DMS153 treated with DMSO at 0.1 percent for 48 hours (cell line): ENCODE measurements at regions not wholly inside any gene's neighbourhood (a gene's known extent, or its start where the extent isn't known, plus 50 kb on each side); places are given as distances from the start of the nearest gene placed in this dataset.
"Not testable (repeated sequence)": the region's sequence is repeated elsewhere in the genome, so short reads cannot be mapped to it uniquely, and the experiment has no call there.

Experiments
- DNase-seq: peaks from one replicate; lab custom pipeline; 2025; ENCODE audit not compliant: unreplicated experiment; lab: John Stamatoyannopoulos, UW

GRCh38 chr1:25171013-25171412 lies 61.3 kb downstream of the SYF2 start:
- DNase-seq = not testable (repeated sequence)

- no peak for DNase-seq
These were observed 61.9 kb downstream of the SYF2 start for GRCh38 chr1:25170439-25170838.

GRCh38 chr1:25169610-25170009 lies 62.7 kb downstream of the SYF2 start:
- no peak for DNase-seq

GRCh38 chr1:25169168-25169567 lies 63.1 kb downstream of the SYF2 start:
- DNase-seq = no peak

GRCh38 chr1:25168193-25169071 lies 63.9 kb downstream of the SYF2 start:
- no peak for DNase-seq

- no peak for DNase-seq
These were observed 64.8 kb downstream of the SYF2 start for GRCh38 chr1:25167269-25168192.

GRCh38 chr1:25166847-25167246 lies 65.5 kb downstream of the SYF2 start:
- no peak for DNase-seq

GRCh38 chr1:25163986-25164385 lies 68.3 kb downstream of the SYF2 start:
- no peak for DNase-seq

GRCh38 chr1:25161981-25162380 lies 70.3 kb downstream of the SYF2 start:
- no peak for DNase-seq

GRCh38 chr1:25157846-25158245 lies 74.5 kb downstream of the SYF2 start:
- no peak for DNase-seq

- DNase-seq = no peak
These were observed 81.3 kb downstream of the SYF2 start for GRCh38 chr1:25150985-25151495.

- DNase-seq = no peak
These were observed 83.5 kb downstream of the SYF2 start for GRCh38 chr1:25148673-25149300.

- DNase-seq = no peak
These were observed 85.8 kb downstream of the SYF2 start for GRCh38 chr1:25146451-25146855.

- DNase-seq = no peak
These were observed 86.4 kb downstream of the SYF2 start for GRCh38 chr1:25145775-25146393.

- no peak for DNase-seq
These were observed 92.1 kb downstream of the SYF2 start for GRCh38 chr1:25140073-25140797.

GRCh38 chr1:25137521-25138395 lies 94.5 kb downstream of the SYF2 start:
- no peak for DNase-seq

- DNase-seq = no peak
These were observed 95.2 kb downstream of the SYF2 start for GRCh38 chr1:25137106-25137505.

- DNase-seq = peak; percentile 71
These were observed 96.4 kb downstream of the SYF2 start for GRCh38 chr1:25135909-25136308.

- no peak for DNase-seq
These were observed 97.4 kb downstream of the SYF2 start for GRCh38 chr1:25134801-25135461.
